ENCODE measurements at regions not wholly inside any gene's neighbourhood (a gene's known extent, or its start where the extent isn't known, plus 50 kb on each side); places are given as distances from the start of the nearest gene placed in this dataset.

DNA sequence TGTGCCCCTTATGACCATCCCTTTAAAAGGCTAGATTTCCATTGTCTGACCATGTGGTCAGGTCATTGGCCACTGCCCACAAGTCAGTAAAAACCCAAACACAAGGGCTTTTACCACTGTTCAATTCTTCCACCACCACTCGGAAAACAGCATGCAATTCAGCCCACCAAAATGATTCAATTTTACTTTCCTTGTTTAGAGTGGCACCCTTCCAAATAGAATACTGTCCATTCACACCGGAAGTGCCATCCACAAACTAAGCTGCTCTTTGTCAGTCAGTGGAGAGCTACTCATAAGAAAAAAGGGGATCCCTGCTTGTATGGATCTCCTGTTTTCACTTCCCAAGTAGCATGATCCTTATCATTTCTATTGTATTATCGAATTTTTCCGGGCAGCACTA, 350.7 kb upstream of the MBL2 start:
- H3K4me1 ChIP-seq (ENCODE audit: control insufficient read depth, insufficient read depth, low read depth, low read length): no peaks in the 10 kb centered on the region
- no peak overlapping the region for H4K8ac ChIP-seq (ENCODE audit: low read length)
- no peak overlapping the region for H3K23ac ChIP-seq (ENCODE audit: low read length in 2 of 2)
- no peak overlapping the region for H4K91ac ChIP-seq (ENCODE audit: low read length)
- H2BK5ac ChIP-seq (ENCODE audit: low read depth, low read length, poor library complexity, severe bottlenecking): no peak overlapping the region
- DNase-seq: no peak
- H3K27ac ChIP-seq (ENCODE audit: low read length, poor library complexity, severe bottlenecking): no peak overlapping the region
- no peak overlapping the region for H3K14ac ChIP-seq (ENCODE audit: low read length in 2 of 2)
- H3K27me3 ChIP-seq (ENCODE audit: control insufficient read depth in 1 of 2, insufficient read depth in 1 of 2, low read length in 2 of 2): no peaks in the 10 kb centered on the region
- H3K9ac ChIP-seq (ENCODE audit: low read length): no peak overlapping the region
- no peak overlapping the region for H2BK15ac ChIP-seq (ENCODE audit: low read depth, poor library complexity, severe bottlenecking)
- H3K36me3 ChIP-seq (ENCODE audit: control insufficient read depth in 1 of 2, insufficient read depth in 2 of 2, low read depth in 1 of 2, low read length in 2 of 2): no peaks in the 10 kb centered on the region
- no peak overlapping the region for H3K4ac ChIP-seq (ENCODE audit: low read depth in 1 of 2, low read length in 2 of 2)
- 59% methylated on average over 3 of the region's 4 CpGs for WGBS
- H2BK120ac ChIP-seq (ENCODE audit: low read depth, low read length): no peak overlapping the region
- H2AK5ac ChIP-seq (ENCODE audit: low read length, severe bottlenecking): no peak overlapping the region
- no peaks in the 10 kb centered on the region for H3K9me3 ChIP-seq (ENCODE audit: control insufficient read depth, low read length)
- no peak overlapping the region for H3K18ac ChIP-seq (ENCODE audit: low read depth in 1 of 2, low read length in 2 of 2)
- H2BK12ac ChIP-seq (ENCODE audit: low read length in 2 of 2): no peak overlapping the region
- H3K4me3 ChIP-seq (ENCODE audit: insufficient read depth in 1 of 2, low read depth in 1 of 2, low read length in 2 of 2): no peak overlapping the region
- H3K4me2 ChIP-seq (ENCODE audit: low read length, poor library complexity, severe bottlenecking): no peak overlapping the region
- H2AFZ ChIP-seq (ENCODE audit: low read depth, low read length): no peak overlapping the region
- no peaks in the 10 kb centered on the region for H3K79me1 ChIP-seq (replicated peaks; ENCODE audit: low read length, poor library complexity, severe bottlenecking)

GRCh38 chr10:53122281-53122680, 349.7 kb upstream of the MBL2 start:
- H3K27me3 ChIP-seq (ENCODE audit: control insufficient read depth in 1 of 2, insufficient read depth in 1 of 2, low read length in 2 of 2): no peaks in the 10 kb centered on the region
- no peak overlapping the region for H4K8ac ChIP-seq (ENCODE audit: low read length)
- no peak overlapping the region for H3K27ac ChIP-seq (ENCODE audit: low read length, poor library complexity, severe bottlenecking)
- DNase-seq: no peak
- no peaks in the 10 kb centered on the region for H3K79me1 ChIP-seq (replicated peaks; ENCODE audit: low read length, poor library complexity, severe bottlenecking)
- no peak overlapping the region for H2BK12ac ChIP-seq (ENCODE audit: low read length in 2 of 2)
- no peaks in the 10 kb centered on the region for H3K4me1 ChIP-seq (ENCODE audit: control insufficient read depth, insufficient read depth, low read depth, low read length)
- H4K91ac ChIP-seq (ENCODE audit: low read length): no peak overlapping the region
- H3K4me2 ChIP-seq (ENCODE audit: low read length, poor library complexity, severe bottlenecking): no peak overlapping the region
- no peak overlapping the region for H3K4me3 ChIP-seq (ENCODE audit: insufficient read depth in 1 of 2, low read depth in 1 of 2, low read length in 2 of 2)
- H2BK120ac ChIP-seq (ENCODE audit: low read depth, low read length): no peak overlapping the region
- WGBS: 85% methylated on average over 4 of the region's 4 CpGs
- no peak overlapping the region for H3K23ac ChIP-seq (ENCODE audit: low read length in 2 of 2)
- H3K14ac ChIP-seq (ENCODE audit: low read length in 2 of 2): no peak overlapping the region
- no peak overlapping the region for H2BK5ac ChIP-seq (ENCODE audit: low read depth, low read length, poor library complexity, severe bottlenecking)
- no peak overlapping the region for H3K9ac ChIP-seq (ENCODE audit: low read length)
- H3K36me3 ChIP-seq (ENCODE audit: control insufficient read depth in 1 of 2, insufficient read depth in 2 of 2, low read depth in 1 of 2, low read length in 2 of 2): no peaks in the 10 kb centered on the region
- no peak overlapping the region for H2AFZ ChIP-seq (ENCODE audit: low read depth, low read length)
- H2AK5ac ChIP-seq (ENCODE audit: low read length, severe bottlenecking): no peak overlapping the region
- peaks cover 3% of the 10 kb centered on the region for H3K9me3 ChIP-seq (ENCODE audit: control insufficient read depth, low read length)
- H3K4ac ChIP-seq (ENCODE audit: low read depth in 1 of 2, low read length in 2 of 2): no peak overlapping the region
- H2BK15ac ChIP-seq (ENCODE audit: low read depth, poor library complexity, severe bottlenecking): no peak overlapping the region
- H3K18ac ChIP-seq (ENCODE audit: low read depth in 1 of 2, low read length in 2 of 2): no peak overlapping the region

- H3K79me1 ChIP-seq (replicated peaks; ENCODE audit: low read length, poor library complexity, severe bottlenecking): no peaks in the 10 kb centered on the region
- no peak overlapping the region for H3K9ac ChIP-seq (ENCODE audit: low read length)
- H2AFZ ChIP-seq (ENCODE audit: low read depth, low read length): no peak overlapping the region
- no peaks in the 10 kb centered on the region for H3K36me3 ChIP-seq (ENCODE audit: control insufficient read depth in 1 of 2, insufficient read depth in 2 of 2, low read depth in 1 of 2, low read length in 2 of 2)
- H3K27me3 ChIP-seq (ENCODE audit: control insufficient read depth in 1 of 2, insufficient read depth in 1 of 2, low read length in 2 of 2): no peaks in the 10 kb centered on the region
- H2BK120ac ChIP-seq (ENCODE audit: low read depth, low read length): no peak overlapping the region
- no peak overlapping the region for H3K4me2 ChIP-seq (ENCODE audit: low read length, poor library complexity, severe bottlenecking)
- no peak overlapping the region for H2AK5ac ChIP-seq (ENCODE audit: low read length, severe bottlenecking)
- H3K4ac ChIP-seq (ENCODE audit: low read depth in 1 of 2, low read length in 2 of 2): no peak overlapping the region
- 100% methylated on average over 2 of the region's 2 CpGs for WGBS
- no peak overlapping the region for H3K27ac ChIP-seq (ENCODE audit: low read length, poor library complexity, severe bottlenecking)
- no peak overlapping the region for H3K23ac ChIP-seq (ENCODE audit: low read length in 2 of 2)
- H3K9me3 ChIP-seq (ENCODE audit: control insufficient read depth, low read length): peaks cover 5% of the 10 kb centered on the region
- H2BK15ac ChIP-seq (ENCODE audit: low read depth, poor library complexity, severe bottlenecking): no peak overlapping the region
- no peak overlapping the region for H4K8ac ChIP-seq (ENCODE audit: low read length)
- no peak overlapping the region for H3K18ac ChIP-seq (ENCODE audit: low read depth in 1 of 2, low read length in 2 of 2)
- no peak overlapping the region for H2BK5ac ChIP-seq (ENCODE audit: low read depth, low read length, poor library complexity, severe bottlenecking)
- H3K4me1 ChIP-seq (ENCODE audit: control insufficient read depth, insufficient read depth, low read depth, low read length): no peaks in the 10 kb centered on the region
- no peak overlapping the region for H2BK12ac ChIP-seq (ENCODE audit: low read length in 2 of 2)
- no peak overlapping the region for H4K91ac ChIP-seq (ENCODE audit: low read length)
- H3K4me3 ChIP-seq (ENCODE audit: insufficient read depth in 1 of 2, low read depth in 1 of 2, low read length in 2 of 2): no peak overlapping the region
- H3K14ac ChIP-seq (ENCODE audit: low read length in 2 of 2): no peak overlapping the region
- DNase-seq: no peak
These were observed 343.1 kb upstream of the MBL2 start for GRCh38 chr10:53115660-53116059.

DNA sequence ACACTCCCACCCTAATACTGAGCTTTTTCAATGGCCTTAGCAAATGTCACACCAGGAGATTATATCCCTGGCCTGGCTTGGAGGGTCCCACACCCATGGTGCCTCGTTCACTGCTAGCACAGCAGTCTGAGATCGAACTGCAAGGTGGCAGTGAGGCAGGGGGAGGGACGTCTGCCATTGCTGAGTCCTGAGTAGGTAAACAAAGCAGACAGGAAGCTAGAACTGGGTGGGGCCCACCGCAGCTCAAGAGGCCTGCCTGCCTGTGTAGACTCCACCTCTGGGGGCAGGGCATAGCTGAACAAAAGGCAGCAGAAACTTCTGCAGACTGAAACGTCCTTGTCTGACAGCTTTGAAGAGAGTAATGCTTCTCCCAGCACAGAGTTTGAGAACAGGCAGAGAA, 338.9 kb upstream of the MBL2 start:
- Histone ChIP-seq H3K23ac (ENCODE audit: low read length in 2 of 2) (no peak overlapping the region), H3K4me1 (ENCODE audit: control insufficient read depth, insufficient read depth, low read depth, low read length) (peaks cover 2% of the 10 kb centered on the region), H3K4ac (ENCODE audit: low read depth in 1 of 2, low read length in 2 of 2) (no peak overlapping the region), H3K79me1 (replicated peaks; ENCODE audit: low read length, poor library complexity, severe bottlenecking) (no peaks in the 10 kb centered on the region), H3K27ac (ENCODE audit: low read length, poor library complexity, severe bottlenecking) (no peak overlapping the region), H4K8ac (ENCODE audit: low read length) (no peak overlapping the region), H3K9ac (ENCODE audit: low read length) (no peak overlapping the region), H2AK5ac (ENCODE audit: low read length, severe bottlenecking) (no peak overlapping the region), H2BK12ac (ENCODE audit: low read length in 2 of 2) (no peak overlapping the region), H3K4me3 (ENCODE audit: insufficient read depth in 1 of 2, low read depth in 1 of 2, low read length in 2 of 2) (no peak overlapping the region), H3K4me2 (ENCODE audit: low read length, poor library complexity, severe bottlenecking) (no peak overlapping the region), H2BK5ac (ENCODE audit: low read depth, low read length, poor library complexity, severe bottlenecking) (no peak overlapping the region), H3K14ac (ENCODE audit: low read length in 2 of 2) (no peak overlapping the region), H3K27me3 (ENCODE audit: control insufficient read depth in 1 of 2, insufficient read depth in 1 of 2, low read length in 2 of 2) (no peaks in the 10 kb centered on the region), H2BK120ac (ENCODE audit: low read depth, low read length) (no peak overlapping the region), H4K91ac (ENCODE audit: low read length) (no peak overlapping the region), H2AFZ (ENCODE audit: low read depth, low read length) (no peak overlapping the region), H3K9me3 (ENCODE audit: control insufficient read depth, low read length) (no peaks in the 10 kb centered on the region), H3K18ac (ENCODE audit: low read depth in 1 of 2, low read length in 2 of 2) (no peak overlapping the region), H2BK15ac (ENCODE audit: low read depth, poor library complexity, severe bottlenecking) (no peak overlapping the region), H3K36me3 (ENCODE audit: control insufficient read depth in 1 of 2, insufficient read depth in 2 of 2, low read depth in 1 of 2, low read length in 2 of 2) (no peaks in the 10 kb centered on the region)
- WGBS: 68% methylated on average over 5 of the region's 5 CpGs
- DNase-seq: no peak

Measured in mesenchymal stem cell (in vitro differentiated cells and primary cell).